SK-MEL-5 (cell line): ENCODE measurements at regions not wholly inside any gene's neighbourhood (a gene's known extent, or its start where the extent isn't known, plus 50 kb on each side); places are given as distances from the start of the nearest gene placed in this dataset.
A peak's percentile ranks its signal among the peaks of the same experiment; 100 is the strongest.
"Not testable (repeated sequence)": the region's sequence is repeated elsewhere in the genome, so short reads cannot be mapped to it uniquely, and the experiment has no call there.

Experiments used
- DNase-seq: peaks from one replicate; pipeline ENCODE4 v3.0.0-alpha.2; 2016; ENCODE audit warnings: low read depth, low spot score
- in situ Hi-C: cut with HindIII; loops from 2 replicates; pipeline ENCODE4 v1.10.0; 2016; ENCODE audit warnings: low sequenced_read_pairs, high pct_unique_total_duplicates, low pct_unique_long_range_greater_than_20kb

- DNase-seq, in situ Hi-C loops: not testable (repeated sequence)
These were observed 289.4 kb downstream of the CNTNAP3B start for GRCh38 chr9:41839786-41840185.

DNA sequence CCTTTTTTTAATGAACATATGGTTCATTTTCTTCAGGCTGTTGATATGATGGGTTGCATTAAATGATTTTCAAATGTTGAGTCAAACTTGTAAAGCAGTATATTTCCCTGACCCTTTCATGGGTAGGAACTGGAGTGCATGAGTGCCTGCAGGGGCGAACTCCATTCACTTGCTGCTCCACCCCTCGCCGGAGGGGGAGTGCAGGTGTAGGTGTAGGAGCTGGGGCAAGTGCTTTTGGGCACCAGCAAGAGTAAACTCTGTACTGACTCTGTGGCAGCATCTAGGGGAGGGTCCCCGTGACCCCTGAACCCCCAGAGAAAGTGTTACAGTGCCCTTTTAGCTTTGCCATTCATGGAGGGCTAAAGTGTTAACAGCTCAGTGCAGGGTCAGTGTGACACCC lies 290.3 kb downstream of the CNTNAP3B start:
- DNase-seq, in situ Hi-C loops: not testable (repeated sequence)

DNA sequence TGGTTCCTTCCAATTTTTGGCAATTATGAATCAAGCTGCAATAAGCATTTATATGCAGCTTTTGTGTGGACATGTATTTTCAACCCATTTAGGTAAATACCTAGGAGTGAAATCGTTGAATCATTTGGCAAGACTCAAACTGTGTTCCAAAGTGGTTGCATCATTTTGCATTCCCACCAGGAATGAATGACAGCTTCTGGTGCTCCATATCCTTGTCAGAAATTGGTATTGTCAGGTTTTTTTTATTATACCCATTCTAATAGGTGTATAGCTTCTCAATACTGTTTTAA lies 290.7 kb downstream of the CNTNAP3B start:
- in situ Hi-C loops, DNase-seq: not testable (repeated sequence)

DNA sequence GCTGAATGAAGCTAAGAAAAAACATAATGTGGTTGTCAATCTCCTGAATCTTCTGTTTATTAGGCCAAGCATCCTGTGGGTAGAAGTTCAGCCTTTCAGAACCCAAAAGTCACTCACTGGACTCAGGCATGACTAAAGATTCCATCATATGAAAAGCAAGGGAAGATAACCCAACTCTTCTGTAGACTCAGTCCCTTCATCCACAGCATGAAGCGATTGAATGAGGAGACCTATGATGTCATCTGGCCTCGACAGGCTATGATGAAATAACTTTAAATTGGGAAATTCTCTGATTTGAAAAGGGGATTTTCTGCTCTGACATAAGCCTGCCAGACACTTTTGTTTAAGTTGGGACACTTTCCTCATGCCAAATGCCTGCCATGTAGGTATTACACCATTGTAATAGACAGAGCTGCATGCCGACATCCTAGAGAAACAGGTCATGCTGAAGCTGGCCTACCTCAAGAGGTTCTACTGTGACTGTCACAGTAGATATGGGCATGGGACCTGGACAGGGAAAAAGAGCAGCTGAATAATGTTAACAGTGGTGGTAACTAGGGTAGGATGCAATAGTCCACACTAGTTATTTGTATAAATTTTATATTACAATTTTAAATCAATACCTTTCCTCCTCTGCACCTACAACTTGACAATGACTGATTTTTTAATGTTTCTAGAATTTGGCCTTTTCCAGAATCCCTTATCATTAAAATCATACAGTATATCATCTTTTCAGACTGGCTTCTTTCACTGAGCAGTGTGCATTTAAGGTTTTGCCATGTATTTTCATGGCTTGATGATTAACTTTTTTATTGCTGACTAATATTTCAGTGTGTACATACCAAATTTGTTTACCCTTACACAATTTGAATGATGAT lies 291.3 kb downstream of the CNTNAP3B start:
- in situ Hi-C loops, DNase-seq: not testable (repeated sequence)

DNA sequence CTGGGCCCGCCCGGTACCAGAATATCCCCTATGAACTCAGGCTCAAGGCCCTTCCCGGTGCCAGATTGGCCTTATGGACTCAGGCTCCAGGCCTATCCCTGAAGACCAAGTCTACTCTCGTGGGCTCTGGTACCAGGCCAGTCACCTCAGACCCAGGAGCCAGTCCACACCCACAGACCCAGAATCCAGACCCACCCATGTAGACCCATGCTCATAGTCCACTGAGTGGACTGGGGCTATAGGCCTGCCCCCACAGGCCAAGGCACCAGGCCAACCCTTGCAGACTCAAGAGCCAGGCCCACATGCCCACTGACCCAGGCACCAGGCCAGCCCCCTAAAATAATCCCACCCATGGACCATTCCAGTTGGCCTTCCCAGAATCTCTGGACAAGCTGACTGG lies 296.1 kb downstream of the CNTNAP3B start:
- DNase-seq, in situ Hi-C loops: not testable (repeated sequence)

DNA sequence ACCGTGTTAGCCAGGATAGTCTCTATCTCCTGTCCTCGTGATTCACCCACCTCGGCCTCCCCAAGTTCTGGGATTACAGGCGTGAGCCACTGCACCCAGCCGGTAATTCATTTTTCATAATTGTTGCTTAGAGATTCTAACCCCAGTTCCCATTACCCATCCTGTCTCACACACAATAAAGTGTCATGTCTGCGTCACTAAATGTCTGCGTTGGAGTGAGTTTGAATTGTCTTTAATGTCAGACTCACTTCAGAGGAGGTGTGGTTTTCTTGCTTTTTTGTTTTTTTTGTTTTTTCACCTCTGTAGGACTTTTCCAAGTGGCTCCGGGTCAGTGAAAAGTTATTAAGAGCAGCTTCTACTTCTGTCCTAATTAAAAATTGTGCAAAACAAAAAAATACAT lies 304.5 kb downstream of the CNTNAP3B start:
- in situ Hi-C loops, DNase-seq: not testable (repeated sequence)

DNA sequence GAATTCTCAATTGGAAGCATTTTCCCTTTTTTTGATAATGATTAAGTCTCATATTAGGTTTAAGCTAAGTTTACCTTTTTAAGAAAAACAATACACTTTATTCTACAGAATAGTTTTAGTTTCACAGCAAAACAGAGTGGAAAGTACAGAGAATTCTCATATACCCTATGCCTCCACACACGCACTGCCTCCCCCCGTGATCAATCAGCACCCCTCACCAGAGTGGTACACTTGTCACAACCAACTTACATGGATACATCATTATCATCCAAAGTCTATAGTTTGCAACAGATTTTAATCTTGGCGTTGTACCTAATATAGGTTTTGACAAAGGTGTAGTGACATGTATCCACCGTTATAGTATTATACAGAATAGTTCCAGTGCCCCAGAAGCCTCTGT lies 326.5 kb downstream of the CNTNAP3B start:
- in situ Hi-C loops, DNase-seq: not testable (repeated sequence)

DNA sequence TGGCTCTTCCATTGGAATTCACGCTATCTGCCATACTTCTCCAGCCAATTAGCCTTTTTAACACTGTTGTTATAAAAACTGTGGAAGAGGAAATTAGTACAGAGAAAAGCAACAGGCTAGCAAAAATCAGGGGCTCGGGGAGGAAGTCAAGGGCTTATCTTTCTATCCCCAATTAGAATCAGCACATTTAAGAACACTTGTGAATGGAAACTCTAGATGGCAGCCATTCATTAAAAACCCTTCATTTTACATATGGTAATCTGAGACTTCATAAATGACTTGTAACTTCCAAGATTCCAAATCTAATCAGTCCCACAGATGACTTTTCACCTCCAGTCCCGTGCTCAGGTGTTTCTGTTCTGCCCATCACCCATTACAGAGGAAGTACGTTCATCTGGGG lies 330.5 kb downstream of the CNTNAP3B start:
- peak; percentile 43 for DNase-seq
- in situ Hi-C loops: not testable (repeated sequence)

DNA sequence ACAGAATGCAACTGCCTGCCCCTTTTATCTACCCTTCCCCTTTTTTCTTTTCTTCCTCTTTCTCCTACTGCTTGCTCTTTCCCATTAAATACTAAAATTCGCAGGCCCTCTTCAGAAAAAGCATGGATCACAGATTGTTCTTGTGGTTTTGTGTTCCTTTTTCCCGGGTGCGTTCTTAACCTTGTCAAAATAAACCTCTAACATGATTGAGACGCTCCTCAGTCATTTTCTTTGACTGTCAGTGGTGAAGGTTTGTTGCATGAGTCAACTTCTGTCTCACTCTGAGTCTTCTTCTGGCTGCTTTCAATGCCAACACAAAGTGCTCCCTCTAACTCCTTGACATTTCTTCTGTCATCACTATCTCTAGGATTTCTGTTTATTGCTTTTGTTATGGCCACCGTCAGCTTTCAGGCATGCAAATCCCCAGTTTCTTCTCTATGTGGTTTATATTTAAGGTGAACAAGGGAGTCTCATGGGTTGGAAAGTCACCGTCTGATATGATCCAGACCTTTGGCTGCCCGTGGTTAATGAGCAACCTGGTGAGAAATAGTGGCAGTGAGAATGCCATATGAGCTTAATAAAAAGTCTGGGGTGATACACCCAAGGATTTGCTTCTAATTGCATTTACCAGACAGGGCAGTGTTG lies 338.4 kb downstream of the CNTNAP3B start:
- DNase-seq, in situ Hi-C loops: not testable (repeated sequence)

- DNase-seq, in situ Hi-C loops: not testable (repeated sequence)
These were observed 339.2 kb downstream of the CNTNAP3B start for GRCh38 chr9:41790007-41790406.

GRCh38 chr9:41789387-41789786 lies 339.8 kb downstream of the CNTNAP3B start:
- DNase-seq, in situ Hi-C loops: not testable (repeated sequence)

DNA sequence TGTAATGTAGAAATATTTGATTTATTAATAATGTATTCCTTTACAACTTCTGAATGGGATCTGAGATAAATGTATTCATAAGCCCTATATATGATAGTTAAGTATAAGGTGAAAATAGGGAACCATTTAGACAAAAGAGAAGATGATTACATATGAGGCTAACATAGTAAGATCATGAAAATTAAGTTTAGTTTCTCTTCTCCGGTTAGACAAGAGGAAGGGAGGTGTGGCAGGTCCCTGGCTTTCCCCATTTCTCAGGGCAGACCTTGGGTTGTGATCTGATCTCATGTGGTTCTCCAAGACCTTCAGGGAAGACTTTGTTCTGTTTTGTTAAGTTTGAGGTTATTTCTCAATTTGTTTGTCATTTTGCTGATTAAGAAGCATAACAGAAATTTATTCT lies 341.3 kb downstream of the CNTNAP3B start:
- in situ Hi-C loops, DNase-seq: not testable (repeated sequence)

DNA sequence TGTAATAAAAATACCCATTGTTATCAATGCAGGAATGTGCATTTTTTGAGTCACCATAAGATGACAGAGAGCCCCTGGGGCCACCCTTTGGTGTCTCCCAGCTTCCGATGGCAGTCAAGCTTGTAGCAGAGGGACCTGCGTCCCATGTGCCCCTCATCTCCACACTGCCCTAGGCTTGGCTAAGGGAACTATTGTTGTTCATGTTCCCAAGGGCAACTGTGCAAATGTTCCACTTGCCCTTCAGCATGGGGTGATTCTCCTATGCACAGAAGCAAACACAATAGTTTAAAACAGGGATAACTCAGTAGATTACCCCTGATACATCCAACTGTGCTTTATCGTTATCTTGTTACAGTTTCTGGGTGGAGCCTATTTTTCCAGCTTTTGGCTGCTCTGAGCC lies 342.0 kb downstream of the CNTNAP3B start:
- in situ Hi-C loops: not testable (repeated sequence)

GRCh38 chr9:41784006-41784405 lies 345.2 kb downstream of the CNTNAP3B start:
- in situ Hi-C loops, DNase-seq: not testable (repeated sequence)

More for the DNA sequence above, 342.0 kb downstream of the CNTNAP3B start:
- not testable (repeated sequence) for DNase-seq

DNA sequence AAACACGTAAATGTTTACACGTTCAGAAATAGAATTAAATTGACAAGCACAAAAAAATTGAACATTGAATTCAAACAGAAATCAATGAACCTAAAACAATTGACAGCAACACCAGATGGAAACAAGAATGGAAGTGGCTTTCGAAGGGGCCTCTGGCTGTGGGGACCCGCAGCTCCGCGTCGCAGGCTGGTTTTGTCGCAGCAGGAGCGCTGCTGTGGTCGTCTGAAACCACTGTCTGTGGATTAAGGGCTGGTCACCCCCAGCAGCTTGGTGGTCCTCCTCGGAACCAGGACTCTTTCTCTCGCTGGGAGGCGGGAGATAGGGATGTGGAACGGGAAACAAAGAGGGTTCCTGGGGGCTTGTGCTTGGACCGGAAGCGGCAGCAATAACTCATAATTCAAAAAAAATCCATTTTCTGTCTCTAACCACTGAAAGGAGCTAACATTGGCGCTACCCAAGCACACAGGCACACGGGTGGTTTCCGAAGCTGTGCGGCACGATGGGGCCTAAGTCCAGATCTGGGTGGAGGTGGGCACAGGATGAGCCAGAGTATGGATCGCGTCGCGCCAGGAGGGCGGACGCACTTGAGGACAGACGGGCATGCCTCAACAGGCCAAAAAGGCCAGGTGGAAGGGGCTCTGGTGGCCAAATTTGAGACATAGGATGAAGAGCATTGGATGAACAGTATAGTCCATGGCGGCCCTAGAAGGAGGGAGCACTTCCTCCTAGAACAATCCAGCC lies 346.0 kb downstream of the CNTNAP3B start:
- in situ Hi-C loops, DNase-seq: not testable (repeated sequence)

GRCh38 chr9:41781899-41782298 lies 347.3 kb downstream of the CNTNAP3B start:
- in situ Hi-C loops, DNase-seq: not testable (repeated sequence)

- in situ Hi-C loops, DNase-seq: not testable (repeated sequence)
These were observed 349.3 kb downstream of the CNTNAP3B start for GRCh38 chr9:41779897-41780406.

DNA sequence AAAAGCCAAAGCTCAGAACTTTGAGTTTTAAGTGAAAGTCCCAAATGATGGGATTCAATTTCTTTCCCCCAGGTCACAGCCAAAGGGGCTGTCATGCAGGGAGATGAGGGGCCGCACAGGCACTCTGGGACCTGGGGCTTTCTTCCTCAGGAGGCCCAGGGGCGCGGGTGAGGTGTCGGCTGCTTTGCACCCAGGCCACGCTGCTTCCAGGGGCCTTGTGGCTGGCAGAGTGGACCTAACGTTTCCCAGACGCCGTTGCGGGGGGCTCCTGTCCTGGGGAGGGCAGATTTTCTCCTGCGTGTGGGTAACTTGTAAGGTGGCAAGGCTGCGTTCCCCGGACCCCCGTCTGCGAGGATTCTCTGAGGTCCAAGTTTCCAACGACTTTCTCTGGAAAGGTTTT lies 350.0 kb downstream of the CNTNAP3B start:
- in situ Hi-C loops, DNase-seq: not testable (repeated sequence)
